ENCODE measurements at regions not wholly inside any gene's neighbourhood (a gene's known extent, or its start where the extent isn't known, plus 50 kb on each side); places are given as distances from the start of the nearest gene placed in this dataset.

DNA sequence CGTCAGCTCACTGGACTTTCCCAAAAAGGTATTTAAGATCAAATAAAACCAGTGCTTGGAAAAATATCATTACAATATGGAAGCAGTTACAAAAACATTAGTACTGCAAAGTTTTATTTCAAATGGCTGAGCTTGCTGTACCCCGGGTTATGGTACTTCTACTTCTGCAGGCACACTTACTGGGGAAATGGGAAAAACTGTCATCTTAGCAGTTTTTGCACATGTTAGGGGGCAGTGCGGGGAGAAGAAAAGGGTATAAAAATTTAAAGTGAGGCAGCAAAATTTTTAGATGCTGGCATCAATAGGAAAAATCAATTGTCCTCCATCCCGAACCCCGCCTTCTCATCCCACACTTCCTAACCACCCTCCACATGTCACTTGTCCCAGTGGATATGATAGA is 133.4 kb downstream of the ATG4C start:
- BruUV-seq (replicated peaks), result no TSS peak
- TF ChIP-seq, protein P1, sequence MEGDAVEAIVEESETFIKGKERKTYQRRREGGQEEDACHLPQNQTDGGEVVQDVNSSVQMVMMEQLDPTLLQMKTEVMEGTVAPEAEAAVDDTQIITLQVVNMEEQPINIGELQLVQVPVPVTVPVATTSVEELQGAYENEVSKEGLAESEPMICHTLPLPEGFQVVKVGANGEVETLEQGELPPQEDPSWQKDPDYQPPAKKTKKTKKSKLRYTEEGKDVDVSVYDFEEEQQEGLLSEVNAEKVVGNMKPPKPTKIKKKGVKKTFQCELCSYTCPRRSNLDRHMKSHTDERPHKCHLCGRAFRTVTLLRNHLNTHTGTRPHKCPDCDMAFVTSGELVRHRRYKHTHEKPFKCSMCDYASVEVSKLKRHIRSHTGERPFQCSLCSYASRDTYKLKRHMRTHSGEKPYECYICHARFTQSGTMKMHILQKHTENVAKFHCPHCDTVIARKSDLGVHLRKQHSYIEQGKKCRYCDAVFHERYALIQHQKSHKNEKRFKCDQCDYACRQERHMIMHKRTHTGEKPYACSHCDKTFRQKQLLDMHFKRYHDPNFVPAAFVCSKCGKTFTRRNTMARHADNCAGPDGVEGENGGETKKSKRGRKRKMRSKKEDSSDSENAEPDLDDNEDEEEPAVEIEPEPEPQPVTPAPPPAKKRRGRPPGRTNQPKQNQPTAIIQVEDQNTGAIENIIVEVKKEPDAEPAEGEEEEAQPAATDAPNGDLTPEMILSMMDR (conservative IDR thresholded peaks at IDR 0.05; ENCODE audit: low read depth, low read length), result no peak
- TF ChIP-seq EZH2 (IDR thresholded peaks at IDR 0.05; ENCODE audit: borderline replicate concordance, low read depth, low read length, poor library complexity, severe bottlenecking), result no peak
- H3K36me3 ChIP-seq (ENCODE audit: insufficient read depth, low read length, poor library complexity, severe bottlenecking), result no peaks in the 10 kb centered on the region
- no peak for DNase-seq (ENCODE audit: low spot score)
- intact Hi-C loops (cut with micrococcal nuclease; ENCODE audit: unreplicated experiment), result no loop called here
- CTCF ChIA-PET, result no interaction called here
- H3K4me3 ChIP-seq (ENCODE audit: low read depth, low read length, poor library complexity, severe bottlenecking), result no peak overlapping the region
- no peaks in the 10 kb centered on the region for H3K27me3 ChIP-seq (replicated peaks; ENCODE audit: insufficient read depth, low read depth, low read length, poor library complexity)
- H3K27ac ChIP-seq (ENCODE audit: low read depth, low read length, poor library complexity, severe bottlenecking), result no peak overlapping the region
- H3K4me1 ChIP-seq (ENCODE audit: insufficient read depth, low read length, poor library complexity, severe bottlenecking), result peaks cover 21% of the 10 kb centered on the region
- no peaks in the 10 kb centered on the region for H3K9me3 ChIP-seq (ENCODE audit: low read depth, low read length, poor library complexity, severe bottlenecking)
- POLR2A ChIA-PET (ENCODE audit: low non-redundant PET), result no interaction called here

DNA sequence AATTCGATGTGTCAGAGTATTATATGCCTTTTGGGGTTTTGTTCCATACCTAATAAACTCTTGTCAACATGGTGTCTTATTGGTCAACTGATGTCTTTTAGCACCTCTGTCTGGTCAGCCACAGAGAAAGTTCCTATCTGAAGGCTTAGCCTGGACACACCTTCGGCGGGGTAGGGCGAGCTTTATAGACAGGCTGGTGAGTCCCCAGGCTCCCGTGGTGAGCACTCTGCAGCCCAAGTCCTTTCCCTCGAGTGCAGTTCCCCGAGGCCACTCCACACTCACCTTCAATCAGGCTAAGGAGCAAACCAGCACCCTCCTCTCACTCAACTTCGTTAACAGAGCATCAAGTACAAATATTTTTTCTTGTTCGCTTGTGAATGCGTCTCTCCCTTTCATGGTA is 133.9 kb downstream of the ATG4C start:
- Histone ChIP-seq H3K36me3 (ENCODE audit: insufficient read depth, low read length, poor library complexity, severe bottlenecking) (no peaks in the 10 kb centered on the region), H3K27ac (ENCODE audit: low read depth, low read length, poor library complexity, severe bottlenecking) (peak overlapping the region; percentile 74), H3K9me3 (ENCODE audit: low read depth, low read length, poor library complexity, severe bottlenecking) (no peaks in the 10 kb centered on the region), H3K27me3 (replicated peaks; ENCODE audit: insufficient read depth, low read depth, low read length, poor library complexity) (no peaks in the 10 kb centered on the region), H3K4me1 (ENCODE audit: insufficient read depth, low read length, poor library complexity, severe bottlenecking) (peaks cover 21% of the 10 kb centered on the region), H3K4me3 (ENCODE audit: low read depth, low read length, poor library complexity, severe bottlenecking) (no peak overlapping the region)
- ChIA-PET POLR2A (ENCODE audit: low non-redundant PET) (no interaction called here), CTCF (no interaction called here)
- no TSS peak for BruUV-seq (replicated peaks)
- no peak for DNase-seq (ENCODE audit: low spot score)
- intact Hi-C loops (cut with micrococcal nuclease; ENCODE audit: unreplicated experiment), result no loop called here
- TF ChIP-seq, protein P1 (conservative IDR thresholded peaks at IDR 0.05; ENCODE audit: low read depth, low read length), result no peak
- no peak for TF ChIP-seq EZH2 (IDR thresholded peaks at IDR 0.05; ENCODE audit: borderline replicate concordance, low read depth, low read length, poor library complexity, severe bottlenecking)

DNA sequence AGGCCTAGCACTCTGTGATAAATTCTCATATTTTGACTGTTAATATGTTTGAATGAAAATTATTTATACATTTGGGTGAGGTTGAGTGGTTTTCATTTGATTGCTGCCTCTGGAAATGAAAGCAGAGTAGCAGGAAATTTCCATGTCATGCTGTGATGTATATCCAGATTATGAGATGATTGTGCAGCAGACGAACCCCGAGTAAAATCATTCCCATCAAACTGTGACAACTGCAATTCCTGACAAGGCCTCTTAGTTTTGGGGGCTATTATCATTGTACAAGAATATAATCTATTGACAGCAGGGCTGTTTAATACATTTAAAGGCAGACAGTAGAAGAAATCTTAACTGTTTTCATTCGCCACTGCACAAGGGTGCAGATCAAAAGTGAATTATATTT is 134.8 kb downstream of the ATG4C start:
- Histone ChIP-seq H3K4me1 (ENCODE audit: insufficient read depth, low read length, poor library complexity, severe bottlenecking) (peaks cover 23% of the 10 kb centered on the region), H3K27me3 (replicated peaks; ENCODE audit: insufficient read depth, low read depth, low read length, poor library complexity) (no peaks in the 10 kb centered on the region), H3K4me3 (ENCODE audit: low read depth, low read length, poor library complexity, severe bottlenecking) (no peak overlapping the region), H3K27ac (ENCODE audit: low read depth, low read length, poor library complexity, severe bottlenecking) (peak overlapping the region; percentile 74), H3K9me3 (ENCODE audit: low read depth, low read length, poor library complexity, severe bottlenecking) (peaks cover 4% of the 10 kb centered on the region), H3K36me3 (ENCODE audit: insufficient read depth, low read length, poor library complexity, severe bottlenecking) (no peaks in the 10 kb centered on the region)
- no TSS peak for BruUV-seq (replicated peaks)
- no peak for TF ChIP-seq EZH2 (IDR thresholded peaks at IDR 0.05; ENCODE audit: borderline replicate concordance, low read depth, low read length, poor library complexity, severe bottlenecking)
- TF ChIP-seq, protein P1 (conservative IDR thresholded peaks at IDR 0.05; ENCODE audit: low read depth, low read length), result no peak
- CTCF ChIA-PET, result no interaction called here
- POLR2A ChIA-PET (ENCODE audit: low non-redundant PET), result no interaction called here
- intact Hi-C loops (cut with micrococcal nuclease; ENCODE audit: unreplicated experiment), result no loop called here
- DNase-seq (ENCODE audit: low spot score), result peak; percentile 55

Data from A673 (cell line).